Suprapubic skin (tissue), 4 donors: ENCODE measurements at regions not wholly inside any gene's neighbourhood (a gene's known extent, or its start where the extent isn't known, plus 50 kb on each side); places are given as distances from the start of the nearest gene placed in this dataset.
A peak's percentile ranks its signal among the peaks of the same experiment; 100 is the strongest.

ENCODE experiments used
- DNase-seq, 2 donors: peaks; one replicate each; pipeline ENCODE4 v3.0.0-alpha.2; 2019; ENCODE audit warnings: low spot score in 2 of 2
- H3K27ac ChIP-seq: fragments of 200-600 bp; sonication (generic); one replicate; pipeline ENCODE4 v1.5.1; 2019
- H3K27me3 ChIP-seq: fragments of 200-600 bp; sonication (generic); one replicate; pipeline ENCODE4 v1.5.1; 2019
- H3K36me3 ChIP-seq: fragments of 200-600 bp; sonication (generic); one replicate; pipeline ENCODE4 v1.5.1; 2019
- H3K4me1 ChIP-seq: fragments of 200-600 bp; sonication (generic); one replicate; pipeline ENCODE4 v1.5.1; 2019
- H3K4me3 ChIP-seq: fragments of 200-600 bp; sonication (generic); one replicate; pipeline ENCODE4 v1.5.1; 2019; ENCODE audit warnings: mild to moderate bottlenecking
- H3K9me3 ChIP-seq: fragments of 200-600 bp; sonication (generic); one replicate; pipeline ENCODE4 v1.5.1; 2019
- CTCF ChIP-seq, 2 donors: fragments of 200-600 bp in 1 of 2; fragments of 450-650 bp in 1 of 2; sonication (generic) in 1 of 2; IDR thresholded peaks; one replicate each; pipeline ENCODE4 v1.5.1; 2016 to 2019; ENCODE audit warnings: antibody characterized with exemption in 2 of 2, mild to moderate bottlenecking in 1 of 2, moderate library complexity in 1 of 2
- EP300 ChIP-seq: sonication (generic); formaldehyde crosslinking; IDR thresholded peaks from one replicate; pipeline ENCODE4 v1.6.1; 2017; ENCODE audit warnings: antibody characterized with exemption
- POLR2A ChIP-seq, 2 donors: fragments of 450-650 bp; IDR thresholded peaks; one replicate each; pipeline ENCODE4 v1.6.1; 2017; ENCODE audit warnings: antibody characterized with exemption in 2 of 2, mild to moderate bottlenecking in 2 of 2, moderate library complexity in 2 of 2
- POLR2AphosphoS5 ChIP-seq, 3 donors: sonication (generic); formaldehyde crosslinking; IDR thresholded peaks; one replicate each; pipeline ENCODE4 v1.6.1; 2017; ENCODE audit warnings: antibody characterized with exemption in 3 of 3
- WGBS: methylation state at CpG from one replicate; pipeline ENCODE4 v1.1.5; 2018; 5-methylcytosine and 5-hydroxymethylcytosine counted together

GRCh38 chr18:10055125-10055750, 141.4 kb downstream of the VAPA start:
- TF ChIP-seq CTCF (IDR thresholded peaks at IDR 0.05) (no peak), EP300 (no peak), POLR2AphosphoS5 (IDR thresholded peaks at IDR 0.05) (no peak)
- Histone ChIP-seq H3K36me3 (no peaks in the 10 kb centered on the region), H3K4me1 (peaks cover 38% of the 10 kb centered on the region), H3K9me3 (no peaks in the 10 kb centered on the region), H3K27ac (no peak overlapping the region), H3K27me3 (no peaks in the 10 kb centered on the region), H3K4me3 (no peak overlapping the region)
- WGBS: 87% methylated on average over 10 of the region's 10 CpGs
- DNase-seq: peak in 1 of 2 donors; percentile 35

DNA sequence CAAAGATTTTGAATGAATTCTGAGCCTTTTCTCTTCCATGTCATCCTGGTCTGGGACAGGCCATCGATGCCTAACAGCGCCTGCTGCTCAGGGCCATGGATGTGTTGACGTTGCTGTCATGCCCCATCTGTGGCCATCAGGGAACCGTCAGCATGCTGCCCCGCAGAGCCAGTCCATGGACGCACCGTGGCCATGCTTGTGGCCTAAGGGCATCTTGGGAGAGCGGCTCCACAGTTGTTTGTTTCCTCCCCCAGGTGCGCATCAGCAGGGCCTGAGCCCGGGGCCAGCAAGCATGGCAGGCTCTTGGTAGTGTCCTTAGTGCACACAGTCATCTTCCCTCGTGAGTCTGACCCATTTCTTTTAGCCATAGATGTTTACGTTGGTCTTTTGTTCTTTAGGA, 142.7 kb downstream of the VAPA start:
- Histone ChIP-seq H3K4me3 (no peak overlapping the region), H3K36me3 (no peaks in the 10 kb centered on the region), H3K27ac (no peak overlapping the region), H3K27me3 (no peaks in the 10 kb centered on the region), H3K9me3 (no peaks in the 10 kb centered on the region), H3K4me1 (peaks cover 46% of the 10 kb centered on the region)
- 94% methylated on average over 12 of the region's 12 CpGs for WGBS
- DNase-seq: peak in 1 of 2 donors; percentile 55
- TF ChIP-seq CTCF (IDR thresholded peaks at IDR 0.05) (no peak), POLR2A (IDR thresholded peaks at IDR 0.05) (no peak), POLR2AphosphoS5 (IDR thresholded peaks at IDR 0.05) (no peak), EP300 (no peak)

GRCh38 chr18:10057401-10057893, 143.6 kb downstream of the VAPA start:
- 78% methylated on average over 3 of the region's 3 CpGs for WGBS
- no peaks in the 10 kb centered on the region for H3K9me3 ChIP-seq
- no peaks in the 10 kb centered on the region for H3K27me3 ChIP-seq
- peak in 1 of 2 donors; percentile 77 for DNase-seq
- TF ChIP-seq POLR2AphosphoS5 (IDR thresholded peaks at IDR 0.05) (no peak), CTCF (IDR thresholded peaks at IDR 0.05) (no peak), EP300 (no peak), POLR2A (IDR thresholded peaks at IDR 0.05) (no peak)
- H3K4me1 ChIP-seq: peaks cover 44% of the 10 kb centered on the region
- no peak overlapping the region for H3K4me3 ChIP-seq
- H3K36me3 ChIP-seq: no peaks in the 10 kb centered on the region
- H3K27ac ChIP-seq: peak overlapping the region; percentile 58

DNA sequence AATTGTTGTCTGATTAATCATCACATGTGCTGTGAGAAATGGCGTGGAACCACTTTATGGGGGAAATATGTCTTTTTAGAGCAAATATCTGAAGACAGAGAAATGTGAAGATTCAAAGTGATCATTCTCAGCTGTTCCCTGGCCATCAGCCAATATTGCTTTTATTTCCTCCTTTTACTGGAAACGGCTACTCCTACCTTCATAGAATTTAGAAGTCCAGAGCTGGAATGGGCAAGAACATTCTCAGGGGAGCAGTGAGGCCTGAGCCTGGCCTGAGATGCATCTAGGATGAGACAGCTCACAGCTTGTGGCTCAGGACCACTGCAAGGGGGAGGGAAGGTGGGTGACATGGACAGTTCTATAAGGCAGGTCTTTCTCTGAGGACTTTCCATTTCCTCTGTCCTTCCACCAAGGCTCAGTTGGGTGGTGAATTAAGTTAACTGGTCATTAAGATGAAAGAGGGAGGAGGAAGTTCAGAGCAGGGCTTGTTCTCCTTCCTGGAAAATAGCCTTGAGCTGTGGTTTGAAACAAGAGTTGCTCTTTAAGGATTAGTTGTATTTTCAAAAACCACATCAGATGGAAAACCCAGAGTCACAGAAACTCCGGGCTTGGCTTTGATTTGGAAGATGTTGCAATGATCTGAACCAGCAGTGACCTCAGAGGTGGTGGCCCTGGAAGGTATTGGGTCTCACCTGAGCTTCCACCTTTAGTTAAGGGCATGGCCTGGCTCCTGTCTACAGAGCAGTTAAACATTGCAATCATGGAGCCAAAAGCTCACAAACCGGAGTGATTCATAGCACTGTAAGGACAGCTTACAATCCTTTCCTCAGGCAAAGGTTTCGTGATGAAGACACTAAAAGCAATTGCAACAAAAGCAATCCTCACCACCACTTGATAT, 144.3 kb downstream of the VAPA start:
- 32% methylated on average over 5 of the region's 5 CpGs for WGBS
- no peak for TF ChIP-seq CTCF (IDR thresholded peaks at IDR 0.05)
- no peak for TF ChIP-seq POLR2A (IDR thresholded peaks at IDR 0.05)
- TF ChIP-seq EP300: no peak
- TF ChIP-seq POLR2AphosphoS5 (IDR thresholded peaks at IDR 0.05): no peak
- H3K4me3 ChIP-seq: no peak overlapping the region
- H3K27ac ChIP-seq: peak overlapping the region; percentile 58
- peak in 1 of 2 donors; percentile 40 for DNase-seq
- H3K4me1 ChIP-seq: peaks cover 44% of the 10 kb centered on the region
- no peaks in the 10 kb centered on the region for H3K36me3 ChIP-seq
- H3K9me3 ChIP-seq: no peaks in the 10 kb centered on the region
- H3K27me3 ChIP-seq: no peaks in the 10 kb centered on the region
